Rectal smooth muscle tissue (tissue), 1 donor: ENCODE measurements at regions not wholly inside any gene's neighbourhood (a gene's known extent, or its start where the extent isn't known, plus 50 kb on each side); places are given as distances from the start of the nearest gene placed in this dataset.

Experiments
- H3K27ac ChIP-seq: one replicate; pipeline ENCODE4 v1.7.0; 2013; ENCODE audit warnings: low read depth, low read length, inconsistent platforms
- H3K27me3 ChIP-seq: one replicate; pipeline ENCODE4 v1.7.0; 2013; ENCODE audit warnings: low read length; ENCODE audit not compliant: control insufficient read depth, insufficient read depth
- H3K36me3 ChIP-seq: one replicate; pipeline ENCODE4 v1.7.0; 2013; ENCODE audit warnings: low read length; ENCODE audit not compliant: control insufficient read depth, insufficient read depth
- H3K4me1 ChIP-seq: one replicate; pipeline ENCODE4 v1.7.0; 2013; ENCODE audit warnings: low read length; ENCODE audit not compliant: control insufficient read depth, insufficient read depth
- H3K4me3 ChIP-seq: one replicate; pipeline ENCODE4 v1.7.0; 2013; ENCODE audit warnings: low read length
- H3K9ac ChIP-seq: one replicate; pipeline ENCODE4 v1.7.0; 2013; ENCODE audit warnings: low read length

DNA sequence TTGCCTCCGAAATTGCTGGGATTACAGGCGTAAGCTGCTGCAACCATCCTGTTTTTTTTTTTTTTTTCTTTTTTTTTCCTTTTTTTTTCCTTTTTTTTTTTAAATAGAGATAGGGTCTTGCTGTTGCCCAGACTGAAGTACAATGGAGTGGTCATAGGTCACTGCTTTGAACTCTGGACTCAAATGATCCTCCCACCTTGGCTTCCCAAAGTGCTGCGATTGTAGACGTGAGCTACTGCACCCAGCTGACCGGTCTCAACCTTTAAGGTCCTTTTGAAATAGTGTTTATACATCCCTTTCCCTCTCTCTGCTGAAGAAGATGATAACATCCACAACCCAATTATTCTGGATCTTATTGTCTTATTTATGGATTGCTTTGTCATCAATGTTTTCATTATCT lies 548.7 kb downstream of the GBA3 start:
- no peak overlapping the region for H3K27ac ChIP-seq
- H3K27me3 ChIP-seq: no peaks in the 10 kb centered on the region
- no peak overlapping the region for H3K9ac ChIP-seq
- H3K36me3 ChIP-seq: no peaks in the 10 kb centered on the region
- no peaks in the 10 kb centered on the region for H3K4me1 ChIP-seq
- H3K4me3 ChIP-seq: no peak overlapping the region

DNA sequence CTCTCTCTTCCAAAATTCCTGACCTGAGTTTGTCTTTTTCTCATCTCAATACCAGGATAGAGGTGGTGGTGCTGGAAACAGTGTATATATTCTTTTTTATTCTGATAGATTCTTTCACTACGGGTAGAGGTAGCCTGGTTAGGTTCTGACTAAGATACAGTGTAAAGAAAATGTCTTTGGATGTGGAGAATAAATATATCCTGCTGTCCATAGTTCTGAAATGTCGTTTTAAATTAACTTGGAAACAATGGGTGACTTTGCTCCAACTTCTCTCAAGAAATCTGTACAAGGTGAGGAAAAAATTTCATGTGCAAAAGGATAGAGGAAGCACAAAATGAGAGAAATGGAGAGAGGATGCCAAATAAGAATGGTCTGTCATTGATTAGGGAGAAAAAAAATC lies 546.1 kb downstream of the GBA3 start:
- Histone ChIP-seq H3K36me3 (no peaks in the 10 kb centered on the region), H3K9ac (no peak overlapping the region), H3K27me3 (no peaks in the 10 kb centered on the region), H3K4me3 (no peak overlapping the region), H3K27ac (no peak overlapping the region), H3K4me1 (no peaks in the 10 kb centered on the region)

DNA sequence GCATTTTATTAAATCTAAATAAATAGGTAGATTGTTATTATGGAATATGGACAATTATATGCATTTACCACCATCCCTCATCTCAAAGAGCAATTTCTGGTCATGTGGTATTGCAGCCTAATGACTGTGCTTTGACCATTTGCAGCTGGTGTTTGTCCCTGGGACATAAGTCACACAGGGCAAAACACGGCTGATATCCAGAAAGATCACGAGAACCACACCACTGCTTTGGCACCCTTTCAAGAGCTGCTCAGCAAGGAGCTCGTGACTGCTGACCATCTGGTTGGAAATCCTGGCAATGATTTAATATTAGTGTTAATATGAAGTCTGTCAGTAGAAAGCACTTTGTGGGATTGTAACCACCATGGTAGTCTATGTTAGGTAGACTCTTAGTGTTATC lies 545.0 kb downstream of the GBA3 start:
- H3K4me1 ChIP-seq: no peaks in the 10 kb centered on the region
- H3K9ac ChIP-seq: no peak overlapping the region
- H3K27me3 ChIP-seq: no peaks in the 10 kb centered on the region
- no peaks in the 10 kb centered on the region for H3K36me3 ChIP-seq
- H3K4me3 ChIP-seq: no peak overlapping the region
- H3K27ac ChIP-seq: no peak overlapping the region

GRCh38 chr4:23235628-23236390 lies 543.1 kb downstream of the GBA3 start:
- H3K4me3 ChIP-seq: no peak overlapping the region
- H3K27ac ChIP-seq: no peak overlapping the region
- H3K36me3 ChIP-seq: no peaks in the 10 kb centered on the region
- no peaks in the 10 kb centered on the region for H3K27me3 ChIP-seq
- H3K9ac ChIP-seq: no peak overlapping the region
- no peaks in the 10 kb centered on the region for H3K4me1 ChIP-seq

DNA sequence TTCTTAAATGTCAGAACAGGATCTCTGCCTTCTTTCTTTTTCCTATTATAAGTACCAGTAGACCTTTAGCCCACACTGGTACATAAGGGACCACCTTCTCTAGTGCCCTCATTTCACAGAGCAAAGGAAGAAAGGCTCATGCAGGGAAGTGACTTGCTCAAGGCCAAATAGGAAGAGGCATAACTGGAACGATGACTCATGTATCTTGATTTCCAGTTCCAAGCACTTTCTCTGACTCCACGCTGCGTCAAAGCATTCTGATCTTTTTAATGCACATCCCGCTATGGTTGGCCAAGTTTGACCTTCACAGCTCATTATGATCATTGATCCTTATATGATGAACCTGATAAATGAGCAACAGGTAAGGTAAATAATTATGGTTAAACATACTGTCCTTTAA lies 542.0 kb downstream of the GBA3 start:
- H3K4me3 ChIP-seq: no peak overlapping the region
- no peak overlapping the region for H3K9ac ChIP-seq
- H3K27me3 ChIP-seq: no peaks in the 10 kb centered on the region
- no peaks in the 10 kb centered on the region for H3K36me3 ChIP-seq
- H3K4me1 ChIP-seq: no peaks in the 10 kb centered on the region
- H3K27ac ChIP-seq: no peak overlapping the region

- Histone ChIP-seq H3K4me1 (no peaks in the 10 kb centered on the region), H3K36me3 (no peaks in the 10 kb centered on the region), H3K27me3 (no peaks in the 10 kb centered on the region), H3K27ac (no peak overlapping the region), H3K9ac (no peak overlapping the region), H3K4me3 (no peak overlapping the region)
Measured at GRCh38 chr4:23234018-23234417, 541.3 kb downstream of the GBA3 start.

- no peaks in the 10 kb centered on the region for H3K36me3 ChIP-seq
- no peaks in the 10 kb centered on the region for H3K4me1 ChIP-seq
- H3K4me3 ChIP-seq: no peak overlapping the region
- H3K9ac ChIP-seq: no peak overlapping the region
- no peaks in the 10 kb centered on the region for H3K27me3 ChIP-seq
- no peak overlapping the region for H3K27ac ChIP-seq
Measured at GRCh38 chr4:23233596-23233995, 540.9 kb downstream of the GBA3 start.

DNA sequence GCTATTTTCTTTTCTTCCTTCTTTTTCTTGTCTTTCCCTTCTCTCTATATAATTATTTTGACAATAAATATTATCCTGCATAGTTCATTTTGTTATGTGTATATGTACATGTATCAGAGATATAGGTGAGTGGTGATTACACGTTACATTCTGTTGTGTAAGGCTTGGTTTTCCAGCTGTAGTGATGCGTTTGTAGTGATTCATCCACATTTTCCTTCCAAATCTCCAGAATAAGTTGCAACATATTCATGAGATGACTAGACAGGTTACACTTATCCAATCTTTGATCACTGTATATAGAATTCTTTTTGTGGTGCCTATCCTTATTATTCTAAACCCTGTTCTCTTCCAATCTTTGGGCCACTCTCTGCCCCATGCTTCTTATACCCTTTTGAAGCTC lies 540.2 kb downstream of the GBA3 start:
- no peaks in the 10 kb centered on the region for H3K36me3 ChIP-seq
- H3K27me3 ChIP-seq: no peaks in the 10 kb centered on the region
- H3K4me1 ChIP-seq: no peaks in the 10 kb centered on the region
- no peak overlapping the region for H3K9ac ChIP-seq
- no peak overlapping the region for H3K4me3 ChIP-seq
- H3K27ac ChIP-seq: no peak overlapping the region

- Histone ChIP-seq H3K27ac (no peak overlapping the region), H3K36me3 (no peaks in the 10 kb centered on the region), H3K4me1 (no peaks in the 10 kb centered on the region), H3K9ac (no peak overlapping the region), H3K27me3 (no peaks in the 10 kb centered on the region), H3K4me3 (no peak overlapping the region)
Measured at GRCh38 chr4:23225564-23225963, 532.8 kb downstream of the GBA3 start.

GRCh38 chr4:23224684-23225420 lies 532.1 kb downstream of the GBA3 start:
- Histone ChIP-seq H3K4me3 (no peak overlapping the region), H3K36me3 (no peaks in the 10 kb centered on the region), H3K27me3 (no peaks in the 10 kb centered on the region), H3K4me1 (no peaks in the 10 kb centered on the region), H3K27ac (no peak overlapping the region), H3K9ac (no peak overlapping the region)

DNA sequence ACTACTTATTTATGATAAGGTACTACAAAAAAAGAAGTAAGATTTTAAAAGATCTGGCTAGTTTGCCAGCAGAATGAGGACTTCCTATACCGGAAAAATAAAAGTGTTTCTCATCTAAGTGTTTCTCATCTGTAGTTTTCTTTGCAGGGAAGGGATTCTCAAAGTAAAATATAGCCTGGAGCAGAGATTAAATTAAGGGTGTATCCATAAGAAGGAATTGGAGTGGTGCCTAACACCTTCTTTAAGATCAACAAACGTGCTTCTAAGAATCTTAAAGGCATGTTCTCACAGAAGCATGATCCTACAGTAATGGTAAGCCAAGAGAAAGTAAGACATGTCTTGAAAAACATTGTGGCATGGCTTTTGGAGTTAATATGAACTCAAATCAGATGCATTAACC lies 528.2 kb downstream of the GBA3 start:
- Histone ChIP-seq H3K27me3 (no peaks in the 10 kb centered on the region), H3K27ac (no peak overlapping the region), H3K4me3 (no peak overlapping the region), H3K9ac (no peak overlapping the region), H3K36me3 (no peaks in the 10 kb centered on the region), H3K4me1 (no peaks in the 10 kb centered on the region)

GRCh38 chr4:23219779-23220408 lies 527.2 kb downstream of the GBA3 start:
- H3K27ac ChIP-seq: no peak overlapping the region
- H3K4me1 ChIP-seq: no peaks in the 10 kb centered on the region
- no peak overlapping the region for H3K9ac ChIP-seq
- H3K4me3 ChIP-seq: no peak overlapping the region
- H3K27me3 ChIP-seq: no peaks in the 10 kb centered on the region
- H3K36me3 ChIP-seq: no peaks in the 10 kb centered on the region
